Liver (tissue), 8 donors: ENCODE measurements at regions not wholly inside any gene's neighbourhood (a gene's known extent, or its start where the extent isn't known, plus 50 kb on each side); places are given as distances from the start of the nearest gene placed in this dataset.
A peak's percentile ranks its signal among the peaks of the same experiment; 100 is the strongest.

Source experiments
- DNase-seq: peaks from one replicate; pipeline ENCODE4 v3.0.0-alpha.2; 2017; ENCODE audit warnings: low spot score
- H3K27ac ChIP-seq, 2 donors: one replicate each; pipeline ENCODE4 v1.7.0; 2013; ENCODE audit warnings: inconsistent platforms in 2 of 2, low read length in 2 of 2, control low read depth in 1 of 2, low read depth in 1 of 2, mild to moderate bottlenecking in 1 of 2
- H3K27me3 ChIP-seq, 4 donors: one replicate each; pipeline versions ENCODE4 v1.6.1 to v1.7.0; 2013; ENCODE audit warnings: low read length in 3 of 4, inconsistent platforms in 1 of 4, mild to moderate bottlenecking in 1 of 4, moderate library complexity in 1 of 4; ENCODE audit not compliant: control insufficient read depth in 4 of 4, insufficient read depth in 4 of 4
- H3K36me3 ChIP-seq, 4 donors: one replicate each; pipeline versions ENCODE4 v1.6.1 to v1.7.0; 2013; ENCODE audit warnings: low read length in 3 of 4, mild to moderate bottlenecking in 3 of 4, low read depth in 1 of 4, moderate library complexity in 1 of 4; ENCODE audit not compliant: control insufficient read depth in 4 of 4, insufficient read depth in 3 of 4
- H3K4me1 ChIP-seq, 4 donors: one replicate each; pipeline versions ENCODE4 v1.6.1 to v1.7.0; 2013; ENCODE audit warnings: low read length in 3 of 4, mild to moderate bottlenecking in 3 of 4, moderate library complexity in 1 of 4; ENCODE audit not compliant: control insufficient read depth in 4 of 4, insufficient read depth in 4 of 4
- H3K4me3 ChIP-seq, 3 donors: one replicate each; pipeline versions ENCODE4 v1.6.1 to v1.7.0; 2013; ENCODE audit warnings: low read length in 3 of 3, control low read depth in 1 of 3, low read depth in 1 of 3, mild to moderate bottlenecking in 1 of 3
- H3K9ac ChIP-seq, 2 donors: one replicate each; pipeline ENCODE4 v1.7.0; 2013; ENCODE audit warnings: low read length in 2 of 2, mild to moderate bottlenecking in 2 of 2, moderate library complexity in 2 of 2, control low read depth in 1 of 2, low read depth in 1 of 2
- H3K9me3 ChIP-seq, 4 donors: one replicate each; pipeline versions ENCODE4 v1.6.1 to v1.7.0; 2013; ENCODE audit warnings: low read length in 3 of 4; ENCODE audit not compliant: control insufficient read depth in 4 of 4
- CTCF ChIP-seq: fragments of 150-350 bp; IDR thresholded peaks from 2 replicates; pipeline ENCODE4 v1.5.1; 2017; ENCODE audit warnings: improper control_type of control experiment, low read depth, low read length; ENCODE audit not compliant: missing input control
- EGR1 ChIP-seq, 2 donors: IDR thresholded peaks; 2 replicates each; pipeline ENCODE4 v1.6.1; 2016 to 2018; ENCODE audit warnings: antibody characterized with exemption in 2 of 2, low read depth in 2 of 2
- FOXA2 ChIP-seq: IDR thresholded peaks from 2 replicates; pipeline ENCODE4 v1.6.1; 2016; ENCODE audit warnings: antibody characterized with exemption
- HNF4A ChIP-seq, 2 donors: conservative IDR thresholded peaks; 2 replicates each; pipeline ENCODE4 v1.6.1; 2016; ENCODE audit warnings: antibody characterized with exemption in 2 of 2, mild to moderate bottlenecking in 2 of 2
- HNF4G ChIP-seq: IDR thresholded peaks from 2 replicates; pipeline ENCODE4 v1.6.1; 2016; ENCODE audit warnings: antibody characterized with exemption
- RAD21 ChIP-seq, 2 donors: IDR thresholded peaks; 2 replicates each; pipeline ENCODE4 v1.6.1; 2016; ENCODE audit warnings: antibody characterized with exemption in 2 of 2, mild to moderate bottlenecking in 2 of 2
- REST ChIP-seq: IDR thresholded peaks from 2 replicates; pipeline ENCODE4 v1.6.1; 2016; ENCODE audit warnings: antibody characterized with exemption, mild to moderate bottlenecking
- RXRA ChIP-seq, 2 donors: IDR thresholded peaks; 2 replicates each; pipeline ENCODE4 v1.6.1; 2017 to 2018; ENCODE audit warnings: antibody characterized with exemption in 2 of 2, mild to moderate bottlenecking in 1 of 2
- YY1 ChIP-seq: IDR thresholded peaks from 2 replicates; pipeline ENCODE4 v1.6.1; 2016; ENCODE audit warnings: antibody characterized with exemption, mild to moderate bottlenecking
- WGBS: extraction: QIAGEN DNeasy Blood & Tissue Kit; methylation state at CpG from one replicate; pipeline ENCODE4 v1.1.7; 2013; 5-methylcytosine and 5-hydroxymethylcytosine counted together
- TF ChIP-seq, protein P1 (sequence below): IDR thresholded peaks from 2 replicates; pipeline ENCODE4 v1.6.1; 2016; ENCODE audit warnings: antibody characterized with exemption
- TF ChIP-seq, protein P2 (sequence below): IDR thresholded peaks from 2 replicates; pipeline ENCODE4 v1.6.1; 2016; ENCODE audit warnings: antibody characterized with exemption
- TF ChIP-seq, protein P3 (sequence below): IDR thresholded peaks from 2 replicates; pipeline ENCODE4 v1.6.1; 2016; ENCODE audit warnings: antibody characterized with exemption
- donor health status: healthy.
- donor health status: healthy.
- donor health status: healthy.
- donor health status: healthy.
- donor health status: healthy.

DNA sequence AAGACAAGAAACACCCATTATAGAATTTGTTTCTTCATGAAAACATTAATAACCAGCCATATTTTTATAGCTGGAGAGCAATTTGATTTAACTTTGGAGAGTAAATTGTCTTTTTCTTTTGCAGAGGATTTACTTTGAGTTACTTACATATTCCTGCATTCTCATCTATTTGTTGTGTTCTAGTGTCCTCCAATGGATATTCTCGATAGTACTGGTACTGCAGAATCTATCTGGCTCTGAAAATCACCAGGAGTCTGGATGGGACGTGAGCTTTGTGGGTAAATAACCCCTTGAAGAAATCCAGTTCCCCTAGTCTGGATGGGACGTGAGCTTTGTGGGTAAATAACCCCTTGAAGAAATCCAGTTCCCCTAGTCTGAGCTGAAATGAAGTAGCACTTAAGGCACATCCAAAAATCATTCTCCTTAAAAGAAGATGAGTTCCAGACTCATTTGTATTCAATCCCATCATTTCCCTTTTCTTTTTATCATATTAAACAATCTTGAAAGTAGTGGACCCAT, 294.1 kb upstream of the UBE2E2 start:
- H3K4me1 ChIP-seq = no peaks in the 10 kb centered on the region
- no peak overlapping the region for H3K4me3 ChIP-seq
- H3K36me3 ChIP-seq = no peaks in the 10 kb centered on the region
- no peaks in the 10 kb centered on the region for H3K9me3 ChIP-seq
- DNase-seq = no peak
- WGBS = 49% methylated on average over 3 of the region's 3 CpGs
- TF ChIP-seq RAD21 (IDR thresholded peaks at IDR 0.05) = peak; percentile 28 to 31
- TF ChIP-seq, protein P1, sequence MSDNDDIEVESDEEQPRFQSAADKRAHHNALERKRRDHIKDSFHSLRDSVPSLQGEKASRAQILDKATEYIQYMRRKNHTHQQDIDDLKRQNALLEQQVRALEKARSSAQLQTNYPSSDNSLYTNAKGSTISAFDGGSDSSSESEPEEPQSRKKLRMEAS = no peak
- H3K9ac ChIP-seq = no peak overlapping the region
- H3K27ac ChIP-seq = no peak overlapping the region
- H3K27me3 ChIP-seq = peaks cover 0 to 3% (median 0%) of the 10 kb centered on the region in 4 donors

DNA sequence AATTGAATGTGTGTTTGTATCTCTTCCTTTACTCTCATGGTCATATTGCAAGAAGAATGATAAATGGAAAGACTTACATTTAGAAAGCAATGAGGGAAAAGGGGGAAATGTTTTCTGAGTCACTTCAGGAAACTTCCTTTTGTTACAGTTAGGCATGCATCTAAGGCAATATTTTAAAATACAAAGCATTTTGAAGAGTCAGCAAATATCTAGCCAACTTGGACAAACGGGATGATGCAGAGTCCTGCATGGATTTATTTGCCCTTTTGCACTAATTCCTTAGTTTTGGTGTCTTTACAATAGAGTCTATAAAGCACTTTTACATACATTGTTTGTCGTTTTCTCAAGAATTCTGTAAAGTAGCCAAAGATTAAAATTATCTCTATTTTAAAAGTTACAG, 286.2 kb upstream of the UBE2E2 start:
- no peak for DNase-seq
- Histone ChIP-seq H3K27ac (no peak overlapping the region), H3K9ac (no peak overlapping the region), H3K27me3 (peaks cover 0 to 7% (median 2%) of the 10 kb centered on the region in 4 donors), H3K4me1 (no peaks in the 10 kb centered on the region), H3K36me3 (no peaks in the 10 kb centered on the region), H3K4me3 (no peak overlapping the region), H3K9me3 (no peaks in the 10 kb centered on the region)
- WGBS = 49% methylated on average over 2 of the region's 2 CpGs
- TF ChIP-seq YY1 (no peak), HNF4G (no peak), REST (no peak), RAD21 (IDR thresholded peaks at IDR 0.05) (no peak), FOXA2 (no peak), CTCF (no peak), EGR1 (IDR thresholded peaks at IDR 0.05; ENCODE audit: low read depth in 2 of 2) (no peak), HNF4A (conservative IDR thresholded peaks at IDR 0.05) (no peak), RXRA (IDR thresholded peaks at IDR 0.05) (no peak)
- TF ChIP-seq, protein P2, sequence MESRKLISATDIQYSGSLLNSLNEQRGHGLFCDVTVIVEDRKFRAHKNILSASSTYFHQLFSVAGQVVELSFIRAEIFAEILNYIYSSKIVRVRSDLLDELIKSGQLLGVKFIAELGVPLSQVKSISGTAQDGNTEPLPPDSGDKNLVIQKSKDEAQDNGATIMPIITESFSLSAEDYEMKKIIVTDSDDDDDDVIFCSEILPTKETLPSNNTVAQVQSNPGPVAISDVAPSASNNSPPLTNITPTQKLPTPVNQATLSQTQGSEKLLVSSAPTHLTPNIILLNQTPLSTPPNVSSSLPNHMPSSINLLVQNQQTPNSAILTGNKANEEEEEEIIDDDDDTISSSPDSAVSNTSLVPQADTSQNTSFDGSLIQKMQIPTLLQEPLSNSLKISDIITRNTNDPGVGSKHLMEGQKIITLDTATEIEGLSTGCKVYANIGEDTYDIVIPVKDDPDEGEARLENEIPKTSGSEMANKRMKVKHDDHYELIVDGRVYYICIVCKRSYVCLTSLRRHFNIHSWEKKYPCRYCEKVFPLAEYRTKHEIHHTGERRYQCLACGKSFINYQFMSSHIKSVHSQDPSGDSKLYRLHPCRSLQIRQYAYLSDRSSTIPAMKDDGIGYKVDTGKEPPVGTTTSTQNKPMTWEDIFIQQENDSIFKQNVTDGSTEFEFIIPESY = no peak
- TF ChIP-seq, protein P3, sequence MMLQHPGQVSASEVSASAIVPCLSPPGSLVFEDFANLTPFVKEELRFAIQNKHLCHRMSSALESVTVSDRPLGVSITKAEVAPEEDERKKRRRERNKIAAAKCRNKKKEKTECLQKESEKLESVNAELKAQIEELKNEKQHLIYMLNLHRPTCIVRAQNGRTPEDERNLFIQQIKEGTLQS = no peak
